Ishikawa (cell line): ENCODE measurements at regions not wholly inside any gene's neighbourhood (a gene's known extent, or its start where the extent isn't known, plus 50 kb on each side); places are given as distances from the start of the nearest gene placed in this dataset.

Experiments used
- CEBPB ChIP-seq: IDR thresholded peaks from 2 replicates; pipeline ENCODE4 v1.6.1; 2012
- CREB1 ChIP-seq: IDR thresholded peaks from 2 replicates; pipeline ENCODE4 v1.6.1; 2012; ENCODE audit warnings: low read depth
- EGR1 ChIP-seq: IDR thresholded peaks from 2 replicates; pipeline ENCODE4 v1.6.1; 2012
- EP300 ChIP-seq: IDR thresholded peaks from 2 replicates; pipeline ENCODE4 v1.6.1; 2012; ENCODE audit warnings: borderline replicate concordance
- FOXM1 ChIP-seq: IDR thresholded peaks from 2 replicates; pipeline ENCODE4 v1.6.1; 2012; ENCODE audit warnings: low read depth, borderline replicate concordance
- MAX ChIP-seq: IDR thresholded peaks from 2 replicates; pipeline ENCODE4 v1.6.1; 2012
- NFIC ChIP-seq: IDR thresholded peaks from 2 replicates; pipeline ENCODE4 v1.6.1; 2012
- RAD21 ChIP-seq: IDR thresholded peaks from 2 replicates; pipeline ENCODE4 v1.6.1; 2012; ENCODE audit warnings: low read depth
- TAF1 ChIP-seq: IDR thresholded peaks from 2 replicates; pipeline ENCODE4 v1.6.1; 2012; ENCODE audit warnings: low read depth, mild to moderate bottlenecking
- TCF12 ChIP-seq: IDR thresholded peaks from 2 replicates; pipeline ENCODE4 v1.6.1; 2012; ENCODE audit warnings: low read depth
- TEAD4 ChIP-seq: IDR thresholded peaks from 2 replicates; pipeline ENCODE4 v1.6.1; 2012
- USF1 ChIP-seq: IDR thresholded peaks from 2 replicates; pipeline ENCODE4 v1.6.1; 2012
- YY1 ChIP-seq: IDR thresholded peaks from 2 replicates; pipeline ENCODE4 v1.6.1; 2012; ENCODE audit warnings: low read depth
- ZBTB7A ChIP-seq: IDR thresholded peaks from 2 replicates; pipeline ENCODE4 v1.6.1; 2012; ENCODE audit warnings: low read depth
- TF ChIP-seq, protein P1 (sequence below): IDR thresholded peaks from 2 replicates; pipeline ENCODE4 v1.6.1; 2012; ENCODE audit warnings: low read depth, mild to moderate bottlenecking

- no peak for TF ChIP-seq TCF12
- no peak for TF ChIP-seq YY1
- no peak for TF ChIP-seq EP300
- TF ChIP-seq ZBTB7A: no peak
- no peak for TF ChIP-seq MAX
- TF ChIP-seq NFIC: no peak
- TF ChIP-seq, protein P1, sequence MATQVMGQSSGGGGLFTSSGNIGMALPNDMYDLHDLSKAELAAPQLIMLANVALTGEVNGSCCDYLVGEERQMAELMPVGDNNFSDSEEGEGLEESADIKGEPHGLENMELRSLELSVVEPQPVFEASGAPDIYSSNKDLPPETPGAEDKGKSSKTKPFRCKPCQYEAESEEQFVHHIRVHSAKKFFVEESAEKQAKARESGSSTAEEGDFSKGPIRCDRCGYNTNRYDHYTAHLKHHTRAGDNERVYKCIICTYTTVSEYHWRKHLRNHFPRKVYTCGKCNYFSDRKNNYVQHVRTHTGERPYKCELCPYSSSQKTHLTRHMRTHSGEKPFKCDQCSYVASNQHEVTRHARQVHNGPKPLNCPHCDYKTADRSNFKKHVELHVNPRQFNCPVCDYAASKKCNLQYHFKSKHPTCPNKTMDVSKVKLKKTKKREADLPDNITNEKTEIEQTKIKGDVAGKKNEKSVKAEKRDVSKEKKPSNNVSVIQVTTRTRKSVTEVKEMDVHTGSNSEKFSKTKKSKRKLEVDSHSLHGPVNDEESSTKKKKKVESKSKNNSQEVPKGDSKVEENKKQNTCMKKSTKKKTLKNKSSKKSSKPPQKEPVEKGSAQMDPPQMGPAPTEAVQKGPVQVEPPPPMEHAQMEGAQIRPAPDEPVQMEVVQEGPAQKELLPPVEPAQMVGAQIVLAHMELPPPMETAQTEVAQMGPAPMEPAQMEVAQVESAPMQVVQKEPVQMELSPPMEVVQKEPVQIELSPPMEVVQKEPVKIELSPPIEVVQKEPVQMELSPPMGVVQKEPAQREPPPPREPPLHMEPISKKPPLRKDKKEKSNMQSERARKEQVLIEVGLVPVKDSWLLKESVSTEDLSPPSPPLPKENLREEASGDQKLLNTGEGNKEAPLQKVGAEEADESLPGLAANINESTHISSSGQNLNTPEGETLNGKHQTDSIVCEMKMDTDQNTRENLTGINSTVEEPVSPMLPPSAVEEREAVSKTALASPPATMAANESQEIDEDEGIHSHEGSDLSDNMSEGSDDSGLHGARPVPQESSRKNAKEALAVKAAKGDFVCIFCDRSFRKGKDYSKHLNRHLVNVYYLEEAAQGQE: no peak
- TF ChIP-seq USF1: no peak
- TF ChIP-seq CEBPB: no peak
- no peak for TF ChIP-seq FOXM1
- TF ChIP-seq TEAD4: no peak
- no peak for TF ChIP-seq EGR1
- no peak for TF ChIP-seq TAF1
These were observed 597.2 kb upstream of the CDH10 start for GRCh38 chr5:25241981-25242380.

- TF ChIP-seq RAD21: no peak
- TF ChIP-seq TAF1: no peak
- TF ChIP-seq, protein P1: no peak
- TF ChIP-seq TEAD4: no peak
- no peak for TF ChIP-seq NFIC
- no peak for TF ChIP-seq EGR1
These were observed 579.7 kb upstream of the CDH10 start for GRCh38 chr5:25224316-25224982.

- no peak for TF ChIP-seq EGR1
- TF ChIP-seq, protein P1: no peak
- TF ChIP-seq ZBTB7A: no peak
- no peak for TF ChIP-seq NFIC
- TF ChIP-seq MAX: no peak
- TF ChIP-seq RAD21: no peak
- no peak for TF ChIP-seq TEAD4
- no peak for TF ChIP-seq USF1
- no peak for TF ChIP-seq TCF12
- TF ChIP-seq TAF1: no peak
These were observed 545.8 kb upstream of the CDH10 start for GRCh38 chr5:25190521-25191000.

DNA sequence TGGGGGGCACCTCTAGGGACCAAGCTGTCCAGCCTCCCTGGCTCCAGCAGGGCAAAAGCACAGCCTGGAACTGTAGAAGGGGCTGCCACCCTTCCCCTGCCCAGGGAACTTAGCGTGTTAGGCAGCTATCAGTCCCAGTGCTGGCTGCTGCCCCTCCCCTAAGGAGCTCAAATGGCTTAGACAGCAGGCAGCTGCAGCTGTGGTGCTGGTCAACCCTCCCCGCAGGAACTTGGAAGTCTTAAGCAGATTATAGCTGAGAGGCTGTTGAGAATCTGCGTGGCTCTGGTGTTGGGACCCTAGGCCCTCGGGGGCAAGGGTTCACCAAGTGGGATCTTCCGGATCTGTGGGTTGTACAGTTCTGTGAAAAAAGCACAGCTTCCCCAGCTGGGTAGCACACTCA is 536.5 kb upstream of the CDH10 start:
- no peak for TF ChIP-seq FOXM1
- TF ChIP-seq USF1: no peak
- TF ChIP-seq YY1: no peak
- TF ChIP-seq TCF12: no peak
- TF ChIP-seq EP300: no peak
- TF ChIP-seq CREB1: no peak
- TF ChIP-seq NFIC: no peak
- TF ChIP-seq TAF1: no peak
- no peak for TF ChIP-seq CEBPB
- TF ChIP-seq, protein P1: no peak
- TF ChIP-seq RAD21: no peak
- no peak for TF ChIP-seq EGR1
- TF ChIP-seq MAX: no peak
- no peak for TF ChIP-seq ZBTB7A
- no peak for TF ChIP-seq TEAD4
